ENCODE measurements at regions not wholly inside any gene's neighbourhood (a gene's known extent, or its start where the extent isn't known, plus 50 kb on each side); places are given as distances from the start of the nearest gene placed in this dataset.
"Not testable (repeated sequence)": the region's sequence is repeated elsewhere in the genome, so short reads cannot be mapped to it uniquely, and the experiment has no call there.

- ATAC-seq; H3K4me2 ChIP-seq; FAIRE-seq; H3K4me3 ChIP-seq; POLR2A ChIA-PET; DNase-seq (ENCODE audit: low read depth in 1 of 2, low spot score in 1 of 2); H3K9me3 ChIP-seq; H3K27ac ChIP-seq; H3K4me1 ChIP-seq: not testable (repeated sequence)
- CTCF ChIA-PET: interaction anchor here (1.4 kb wide), 1 partner anchor 72 kb away, joined by 3 read pairs; no protein-coding TSS in a partner anchor
- WGBS (ENCODE audit: missing lambda C conversion rate): 85% methylated on average over 7 of the region's 7 CpGs
Observed at GRCh38 chr1:55865778-55866177, 650.6 kb upstream of the USP24 start.

GRCh38 chr1:55864251-55864650, 649.1 kb upstream of the USP24 start:
- Histone ChIP-seq H3K4me1 (no peaks in the 10 kb centered on the region), H3K4me3 (no peak overlapping the region), H3K4me2 (no peak overlapping the region), H3K9me3 (no peaks in the 10 kb centered on the region), H3K27ac (no peak overlapping the region)
- 68% methylated on average over 2 of the region's 2 CpGs for WGBS (ENCODE audit: missing lambda C conversion rate)
- FAIRE-seq (no peak), ATAC-seq (no peak), DNase-seq (ENCODE audit: low read depth in 1 of 2, low spot score in 1 of 2) (no peak)
- TF ChIP-seq MYC (IDR thresholded peaks at IDR 0.05; ENCODE audit: borderline replicate concordance, low read length): no peak
- no peak for TF ChIP-seq NPAS2 (CRISPR knock-in tag; IDR thresholded peaks at IDR 0.05; ENCODE audit: borderline replicate concordance)
- TF ChIP-seq REST (IDR thresholded peaks at IDR 0.05): no peak
- TF ChIP-seq HOXA7 (CRISPR knock-in tag; IDR thresholded peaks at IDR 0.05): no peak
- CTCF ChIA-PET: no interaction called here
- POLR2A ChIA-PET: no interaction called here

GRCh38 chr1:55861676-55862340, 646.6 kb upstream of the USP24 start:
- POLR2A ChIA-PET: no interaction called here
- WGBS (ENCODE audit: missing lambda C conversion rate): 87% methylated on average over 3 of the region's 3 CpGs
- no peak for ATAC-seq
- TF ChIP-seq CEBPB (IDR thresholded peaks at IDR 0.05) (no peak), HEYL (CRISPR knock-in tag; IDR thresholded peaks at IDR 0.05) (no peak), HOXB5 (CRISPR knock-in tag; IDR thresholded peaks at IDR 0.05) (no peak), PBX3 (IDR thresholded peaks at IDR 0.05) (no peak), EHMT2 (IDR thresholded peaks at IDR 0.05; ENCODE audit: low read depth) (no peak), EHF (CRISPR knock-in tag; IDR thresholded peaks at IDR 0.05) (no peak), JUNB (IDR thresholded peaks at IDR 0.05) (no peak), HOXA7 (CRISPR knock-in tag; IDR thresholded peaks at IDR 0.05) (no peak), CBX8 (IDR thresholded peaks at IDR 0.05) (no peak), TP53 (CRISPR knock-in tag; IDR thresholded peaks at IDR 0.05) (no peak)
- Histone ChIP-seq H3K9me3 (no peaks in the 10 kb centered on the region), H3K4me1 (no peaks in the 10 kb centered on the region), H3K4me3 (no peak overlapping the region), H3K27ac (no peak overlapping the region), H3K4me2 (no peak overlapping the region)
- no peak for FAIRE-seq
- no peak for DNase-seq (ENCODE audit: low read depth in 1 of 2, low spot score in 1 of 2)
- CTCF ChIA-PET: interaction anchor here (0.7 kb wide), 1 partner anchor 9 kb away, joined by 3 read pairs; no protein-coding TSS in a partner anchor

GRCh38 chr1:55860798-55861519, 645.8 kb upstream of the USP24 start:
- CTCF ChIA-PET: interaction anchor here (1.5 kb wide), 1 partner anchor 8 kb away, joined by 3 read pairs; no protein-coding TSS in a partner anchor
- H3K9me3 ChIP-seq: no peaks in the 10 kb centered on the region
- 72% methylated on average over 6 of the region's 6 CpGs for WGBS (ENCODE audit: missing lambda C conversion rate)
- FAIRE-seq (no peak), DNase-seq (ENCODE audit: low read depth in 1 of 2, low spot score in 1 of 2) (no peak), ATAC-seq (no peak)
- H3K4me2 ChIP-seq: no peak overlapping the region
- POLR2A ChIA-PET: no interaction called here
- no peak for TF ChIP-seq ESRRA (IDR thresholded peaks at IDR 0.05; ENCODE audit: borderline replicate concordance, low read length)
- TF ChIP-seq POLR2A (IDR thresholded peaks at IDR 0.05; ENCODE audit: low read length): no peak
- TF ChIP-seq POLR2AphosphoS2 (conservative IDR thresholded peaks at IDR 0.05; ENCODE audit: low read length): no peak
- H3K27ac ChIP-seq: no peak overlapping the region
- no peaks in the 10 kb centered on the region for H3K4me1 ChIP-seq
- H3K4me3 ChIP-seq: no peak overlapping the region
